GM19452 (cell line): ENCODE measurements at regions not wholly inside any gene's neighbourhood (a gene's known extent, or its start where the extent isn't known, plus 50 kb on each side); places are given as distances from the start of the nearest gene placed in this dataset.

Source experiments
- ATAC-seq: cut with Tn5 transposase; IDR thresholded peaks from one replicate; pipeline ENCODE4 v1.9.1; 2021; ENCODE audit not compliant: unreplicated experiment

- no peak for ATAC-seq
Measured at GRCh38 chr13:109376936-109377335, 409.4 kb downstream of the IRS2 start.

GRCh38 chr13:109374609-109375200 lies 411.7 kb downstream of the IRS2 start:
- ATAC-seq, result no peak

- ATAC-seq, result no peak
Measured at GRCh38 chr13:109372666-109373065, 413.7 kb downstream of the IRS2 start.

- ATAC-seq, result no peak
Measured at GRCh38 chr13:109371066-109371465, 415.3 kb downstream of the IRS2 start.

- ATAC-seq, result no peak
Measured at GRCh38 chr13:109370496-109370895, 415.9 kb downstream of the IRS2 start.

- no peak for ATAC-seq
Measured at GRCh38 chr13:109369353-109370052, 416.9 kb downstream of the IRS2 start.

GRCh38 chr13:109368230-109368629 lies 418.2 kb downstream of the IRS2 start:
- no peak for ATAC-seq

GRCh38 chr13:109366525-109366924 lies 419.9 kb downstream of the IRS2 start:
- ATAC-seq, result no peak

- no peak for ATAC-seq
Measured at GRCh38 chr13:109363431-109363830, 423.0 kb downstream of the IRS2 start.

GRCh38 chr13:109362616-109363015 lies 423.8 kb downstream of the IRS2 start:
- no peak for ATAC-seq

GRCh38 chr13:109361562-109362289 lies 424.7 kb downstream of the IRS2 start:
- ATAC-seq, result no peak

GRCh38 chr13:109357751-109358471 lies 428.5 kb downstream of the IRS2 start:
- no peak for ATAC-seq

GRCh38 chr13:109355875-109356434 lies 430.4 kb downstream of the IRS2 start:
- ATAC-seq, result no peak

- no peak for ATAC-seq
Measured at GRCh38 chr13:109355166-109355565, 431.2 kb downstream of the IRS2 start.

- ATAC-seq, result no peak
Measured at GRCh38 chr13:109351236-109351635, 435.1 kb downstream of the IRS2 start.

GRCh38 chr13:109348519-109349258 lies 437.7 kb downstream of the IRS2 start:
- no peak for ATAC-seq

GRCh38 chr13:109346060-109346459 lies 440.3 kb downstream of the IRS2 start:
- no peak for ATAC-seq

- no peak for ATAC-seq
Measured at GRCh38 chr13:109345433-109345941, 440.9 kb downstream of the IRS2 start.

- ATAC-seq, result no peak
Measured at GRCh38 chr13:109344552-109345157, 441.7 kb downstream of the IRS2 start.

- ATAC-seq, result no peak
Measured at GRCh38 chr13:109336730-109337129, 449.7 kb downstream of the IRS2 start.
